Amniotic epithelial cell (primary cell): ENCODE measurements at regions not wholly inside any gene's neighbourhood (a gene's known extent, or its start where the extent isn't known, plus 50 kb on each side); places are given as distances from the start of the nearest gene placed in this dataset.
"Not testable (repeated sequence)": the region's sequence is repeated elsewhere in the genome, so short reads cannot be mapped to it uniquely, and the experiment has no call there.

Experiments used
- DNase-seq: peaks from one replicate; pipeline ENCODE4 v3.0.0-alpha.2; 2010; ENCODE audit warnings: low read depth

- no peak for DNase-seq
These were observed 734.2 kb downstream of the RAPGEF2 start for GRCh38 chr4:159837071-159837470.

DNA sequence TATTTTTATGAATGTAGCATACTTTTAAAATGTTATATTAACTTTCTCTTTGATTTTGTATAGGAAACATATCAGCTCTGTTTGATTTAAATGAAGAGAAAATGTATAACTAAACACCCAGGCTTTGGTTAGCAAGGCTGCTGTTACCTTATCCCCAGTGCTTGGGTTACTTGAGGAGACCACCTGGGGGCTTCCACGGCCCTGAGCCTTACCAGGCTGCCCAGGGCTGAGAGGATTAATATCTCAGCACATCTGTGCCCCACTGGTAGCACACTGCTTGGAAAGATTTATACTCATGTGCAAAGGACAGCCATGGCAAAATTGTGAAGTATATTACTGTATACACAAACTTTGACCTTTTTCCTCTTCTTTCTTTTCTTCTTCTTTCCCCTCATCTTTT is 752.9 kb downstream of the RAPGEF2 start:
- DNase-seq, result no peak

DNA sequence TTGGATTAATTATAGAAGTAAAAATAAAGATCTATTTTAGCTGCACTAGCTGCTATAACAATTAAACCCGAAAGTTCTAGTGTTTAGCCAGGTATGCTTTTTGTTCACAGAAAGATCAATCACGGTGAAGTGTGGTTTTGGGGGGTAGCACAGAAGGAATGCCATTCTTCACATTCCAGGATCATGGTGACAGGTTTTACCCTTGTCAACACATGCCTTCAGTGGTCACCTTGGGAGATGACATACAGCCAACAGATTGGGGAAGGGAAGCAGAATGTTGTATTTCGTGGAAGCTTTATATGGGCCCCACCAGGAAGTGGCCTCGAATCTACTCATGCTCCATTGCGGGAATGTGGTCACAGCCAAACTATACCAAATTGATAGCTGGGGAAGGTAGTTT is 753.6 kb downstream of the RAPGEF2 start:
- DNase-seq, result no peak

DNA sequence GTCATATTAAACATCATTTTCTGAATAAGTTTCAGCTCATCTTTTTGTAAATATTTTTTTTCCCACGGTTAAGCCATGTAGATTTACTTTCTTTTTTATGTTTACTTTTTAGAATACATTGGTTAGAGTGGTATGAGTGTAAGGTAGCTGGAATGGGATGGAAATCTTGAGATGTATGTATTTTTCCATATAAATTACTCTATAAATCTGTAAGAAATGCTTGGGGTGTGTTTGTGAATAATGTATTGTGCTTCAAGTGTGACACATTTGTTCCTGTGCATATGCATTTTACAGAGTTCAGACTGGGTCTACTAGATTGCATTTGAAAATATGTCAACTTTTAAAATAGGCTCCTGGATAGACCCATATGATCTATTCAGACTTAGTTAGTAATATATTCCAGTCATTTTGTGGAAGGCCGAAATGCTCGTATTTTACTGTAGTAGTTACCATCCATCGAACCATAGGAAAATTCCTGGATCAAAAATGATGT is 756.8 kb downstream of the RAPGEF2 start:
- DNase-seq, result no peak

DNA sequence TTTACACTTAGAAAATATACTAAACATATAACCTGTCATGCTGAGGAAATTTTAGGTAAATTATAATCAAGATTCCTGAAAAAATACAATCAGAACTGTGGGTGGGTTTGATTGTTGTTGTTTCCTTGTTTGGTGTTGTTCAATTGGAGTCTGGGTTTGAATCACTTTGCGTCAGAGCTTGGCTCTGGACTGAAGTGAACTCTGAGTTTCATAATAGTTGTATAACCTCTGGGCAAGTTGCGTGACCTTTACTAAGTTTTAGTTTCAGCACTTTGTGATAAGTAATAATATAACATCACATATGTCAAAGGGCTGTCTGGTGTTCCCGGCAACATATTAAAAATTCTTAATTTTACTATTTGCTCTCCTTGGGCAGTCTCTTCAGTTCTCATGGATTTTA is 758.1 kb downstream of the RAPGEF2 start:
- no peak for DNase-seq

GRCh38 chr4:159864337-159864736 is 761.5 kb downstream of the RAPGEF2 start:
- no peak for DNase-seq

DNA sequence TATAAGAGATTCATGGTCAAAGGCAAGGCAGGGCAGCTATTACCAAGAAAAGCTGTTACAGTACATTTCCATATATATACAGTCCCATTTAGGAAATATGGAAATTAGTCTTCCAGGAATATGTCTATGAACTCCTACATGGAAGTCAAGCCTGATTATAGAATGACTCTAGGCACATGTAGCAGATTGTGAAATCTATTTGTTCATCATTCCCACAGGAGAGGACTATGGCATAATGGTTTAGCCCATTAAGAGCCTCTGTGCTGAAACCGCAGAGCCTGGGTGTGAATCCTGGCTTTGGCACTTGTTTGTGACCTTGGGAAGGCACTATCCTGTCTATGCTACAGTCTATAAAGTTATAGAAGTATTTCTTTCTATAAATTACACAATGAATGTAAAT is 764.8 kb downstream of the RAPGEF2 start:
- no peak for DNase-seq

DNA sequence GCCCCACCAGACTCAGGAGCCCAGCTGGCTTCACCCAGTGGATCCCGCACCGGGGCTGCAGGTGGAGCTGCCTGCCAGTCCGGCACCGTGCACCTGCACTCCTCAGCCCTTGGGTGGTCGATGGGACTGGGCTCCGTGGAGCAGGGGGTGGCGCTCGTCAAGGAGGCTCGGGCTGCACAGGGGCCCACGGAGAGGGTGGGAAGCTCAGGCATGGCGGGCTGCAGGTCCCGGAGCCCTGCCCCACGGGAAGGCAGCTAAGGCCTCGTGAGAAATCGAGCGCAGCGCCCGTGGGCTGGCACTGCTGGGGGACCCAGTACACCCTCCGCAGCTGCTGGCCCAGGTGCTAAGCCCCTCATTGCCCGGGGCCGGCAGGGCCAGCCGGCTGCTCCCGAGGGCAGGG is 766.1 kb downstream of the RAPGEF2 start:
- DNase-seq, result not testable (repeated sequence)

GRCh38 chr4:159871141-159871540 is 768.3 kb downstream of the RAPGEF2 start:
- DNase-seq, result peak; percentile 8

DNA sequence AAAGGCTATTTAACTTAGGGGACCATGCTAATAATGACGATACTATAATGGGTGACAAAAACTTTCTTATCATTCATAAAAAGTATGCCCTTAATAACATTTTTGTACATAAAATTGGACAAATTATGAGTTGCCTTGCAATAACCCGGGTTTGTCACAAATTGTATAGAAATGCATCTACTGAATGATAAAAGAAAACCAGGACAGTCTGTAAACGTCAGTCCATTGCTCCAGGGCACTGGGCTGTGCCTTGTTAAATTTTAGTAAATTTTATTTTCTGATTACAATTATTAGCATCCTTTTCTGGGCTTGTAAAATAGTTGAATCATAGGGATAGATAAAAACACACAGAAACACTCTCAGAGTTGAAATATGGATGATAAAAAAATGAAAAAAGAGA is 778.3 kb downstream of the RAPGEF2 start:
- no peak for DNase-seq

- no peak for DNase-seq
These were observed 782.1 kb downstream of the RAPGEF2 start for GRCh38 chr4:159884989-159885388.

- DNase-seq, result no peak
These were observed 796.7 kb downstream of the RAPGEF2 start for GRCh38 chr4:159899596-159899995.

- DNase-seq, result no peak
These were observed 797.7 kb downstream of the RAPGEF2 start for GRCh38 chr4:159900562-159900961.

DNA sequence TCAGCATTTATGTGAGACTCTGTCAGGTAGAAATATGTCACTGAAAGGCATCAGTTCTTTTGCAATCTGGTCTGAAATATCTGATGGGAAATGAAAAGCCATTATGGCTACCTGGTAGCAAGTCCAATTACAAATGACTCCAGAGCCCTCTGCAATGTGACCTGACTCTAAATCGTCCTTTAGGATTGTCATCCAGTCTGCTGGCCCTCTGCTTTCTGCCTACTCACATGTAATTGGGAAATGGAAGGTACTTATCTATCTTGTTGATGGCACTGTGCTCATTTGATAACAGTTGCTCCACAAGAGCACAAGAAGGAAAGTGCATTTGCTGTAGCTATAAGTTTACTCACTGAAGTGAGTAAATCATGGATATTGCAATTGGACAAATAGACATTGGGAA is 799.8 kb downstream of the RAPGEF2 start:
- DNase-seq, result no peak

DNA sequence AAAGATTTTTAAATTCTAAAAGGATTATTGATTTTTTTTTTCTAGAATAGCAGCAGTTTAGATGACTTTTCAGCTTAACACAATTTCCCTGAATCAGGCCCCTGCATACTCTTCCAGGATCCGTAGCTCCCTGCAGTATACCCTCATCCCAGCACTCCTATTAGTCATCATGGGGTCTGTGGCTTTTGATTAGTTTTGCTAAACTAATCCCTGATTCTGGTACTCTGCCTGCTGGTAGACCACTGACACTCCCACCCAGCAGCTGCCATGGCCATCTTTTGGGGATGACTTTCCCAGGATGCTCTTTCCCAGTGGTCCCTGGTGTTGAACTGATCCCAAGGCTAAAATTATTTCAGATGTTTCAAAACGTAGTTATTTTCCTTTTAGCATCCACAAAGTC is 802.0 kb downstream of the RAPGEF2 start:
- DNase-seq, result no peak

DNA sequence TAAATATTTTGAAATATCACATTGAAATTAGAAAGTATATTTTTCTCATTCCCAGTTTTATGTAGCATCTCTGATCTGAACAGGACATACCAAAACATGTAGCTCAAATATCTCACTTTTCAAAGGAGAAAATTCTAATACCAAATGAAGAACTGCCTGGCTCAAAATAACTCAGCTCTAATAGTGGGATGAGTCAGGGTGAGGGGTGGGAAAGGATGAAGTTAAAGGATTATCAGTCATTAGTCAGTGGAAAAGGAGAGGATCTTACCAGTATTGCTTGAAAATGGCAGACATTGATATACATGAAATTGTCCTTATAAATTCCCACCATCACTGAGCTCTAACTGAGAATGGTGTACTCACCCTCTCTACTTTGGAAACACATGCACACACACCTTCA is 803.2 kb downstream of the RAPGEF2 start:
- no peak for DNase-seq

- DNase-seq, result no peak
These were observed 803.6 kb downstream of the RAPGEF2 start for GRCh38 chr4:159906517-159906916.

- no peak for DNase-seq
These were observed 807.8 kb downstream of the RAPGEF2 start for GRCh38 chr4:159910721-159911120.

GRCh38 chr4:159922119-159922518 is 819.2 kb downstream of the RAPGEF2 start:
- DNase-seq, result no peak

DNA sequence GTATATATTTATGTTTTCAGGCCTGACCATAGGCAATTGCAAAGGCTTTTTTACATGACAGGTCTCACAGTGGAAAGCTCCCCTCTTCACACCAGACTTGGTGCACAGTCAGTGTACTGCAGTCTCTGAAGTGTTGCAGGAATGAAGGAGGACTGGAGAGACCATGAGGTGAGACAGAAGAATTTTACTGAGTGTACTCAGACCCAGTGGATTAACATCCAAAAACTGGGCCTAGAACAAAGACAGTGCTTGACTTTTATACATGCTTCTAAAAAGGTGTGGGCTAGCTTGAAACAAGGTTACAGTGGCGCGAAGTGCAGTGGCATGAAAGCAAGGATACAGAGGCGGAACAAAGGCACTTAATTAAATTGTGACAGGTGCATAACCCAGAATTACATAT is 822.9 kb downstream of the RAPGEF2 start:
- DNase-seq, result no peak

DNA sequence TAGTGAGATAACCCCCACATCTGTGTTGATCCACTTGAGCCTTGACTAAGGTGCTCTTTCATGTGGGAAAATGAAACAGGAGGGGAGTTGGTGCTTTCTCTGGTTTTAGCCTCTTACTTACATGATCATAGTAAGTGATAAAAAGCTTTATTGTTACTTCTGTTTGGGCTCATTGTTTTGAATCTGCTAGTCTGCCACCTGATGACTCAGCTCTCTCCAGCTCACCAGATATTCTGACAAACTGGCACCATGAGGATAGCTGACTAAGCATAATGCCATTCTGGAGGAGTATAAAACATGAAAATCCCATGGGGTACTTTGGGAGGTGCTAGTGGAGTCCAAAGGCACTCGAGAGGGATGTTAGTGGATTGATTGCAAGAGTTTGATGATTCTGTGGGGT is 824.0 kb downstream of the RAPGEF2 start:
- no peak for DNase-seq

DNA sequence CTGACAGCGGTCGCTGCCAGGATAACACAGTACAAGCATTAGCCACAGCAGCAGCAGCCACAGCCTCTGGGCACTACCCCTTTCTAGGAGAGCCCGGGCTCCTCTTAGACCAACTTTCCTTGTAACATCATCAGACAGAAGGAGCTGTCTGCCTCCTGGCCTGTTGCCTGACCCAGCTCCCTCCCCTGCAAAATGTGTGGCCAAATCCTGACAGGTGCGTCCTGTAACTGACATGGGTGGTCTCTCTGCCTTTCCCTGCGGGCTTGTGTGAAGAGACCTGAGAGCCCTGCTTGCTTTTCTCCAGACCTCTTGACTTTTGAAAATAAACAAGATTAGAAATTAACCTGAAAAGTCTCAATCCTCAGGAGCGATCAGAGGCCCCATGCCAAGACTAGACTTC is 824.9 kb downstream of the RAPGEF2 start:
- DNase-seq, result no peak

DNA sequence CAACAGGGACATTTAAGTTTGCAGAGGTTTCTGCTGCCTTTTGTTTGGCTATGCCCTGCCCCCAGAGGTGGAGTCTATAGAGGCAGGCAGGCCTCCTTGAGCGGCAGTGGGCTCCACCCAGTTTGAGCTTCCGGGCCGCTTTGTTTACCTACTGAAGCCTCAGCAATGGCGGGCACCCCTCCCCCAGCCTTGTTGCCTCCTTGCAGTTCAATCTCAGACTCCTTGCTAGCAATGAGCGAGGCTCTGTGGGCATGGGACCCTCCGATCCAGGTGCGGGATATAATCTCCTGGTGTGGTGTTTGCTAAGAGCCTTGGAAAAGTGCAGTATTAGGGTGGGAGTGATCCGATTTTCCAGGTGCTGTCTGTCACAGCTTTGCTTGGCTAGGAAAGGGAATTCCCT is 831.7 kb downstream of the RAPGEF2 start:
- DNase-seq, result not testable (repeated sequence)

DNA sequence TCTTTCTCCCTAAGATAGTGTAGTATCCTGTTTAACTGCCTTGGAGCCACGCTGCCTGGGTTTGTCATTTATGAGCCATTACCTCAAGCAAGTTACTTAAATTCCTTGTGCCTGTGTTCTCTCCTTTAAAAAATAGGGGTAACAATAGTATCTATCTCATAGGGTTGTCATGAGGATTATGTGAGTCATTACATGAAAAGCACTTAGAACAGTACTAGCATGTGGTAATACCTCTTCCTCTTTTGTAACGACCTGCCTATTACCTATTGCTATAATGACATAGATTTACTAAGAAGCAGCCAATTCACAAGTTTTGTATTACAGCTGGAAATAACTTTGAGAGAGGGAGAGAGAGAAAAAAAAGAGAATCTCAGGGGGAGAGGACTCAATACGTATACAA is 834.7 kb downstream of the RAPGEF2 start:
- no peak for DNase-seq

GRCh38 chr4:159939681-159940080 is 836.8 kb downstream of the RAPGEF2 start:
- not testable (repeated sequence) for DNase-seq
